Erythroblast (primary cell): ENCODE measurements at regions not wholly inside any gene's neighbourhood (a gene's known extent, or its start where the extent isn't known, plus 50 kb on each side); places are given as distances from the start of the nearest gene placed in this dataset.
A peak's percentile ranks its signal among the peaks of the same experiment; 100 is the strongest.
"Not testable (repeated sequence)": the region's sequence is repeated elsewhere in the genome, so short reads cannot be mapped to it uniquely, and the experiment has no call there.

Experiments
- GATA1 ChIP-seq: IDR thresholded peaks from 2 replicates; pipeline ENCODE4 v1.6.1; 2011; ENCODE audit warnings: low read depth, mild to moderate bottlenecking, control low read depth, low read length, moderate library complexity
- POLR2A ChIP-seq: IDR thresholded peaks from 2 replicates; pipeline ENCODE4 v1.6.1; 2011; ENCODE audit warnings: mild to moderate bottlenecking, low read length

- peak; percentile 97 for TF ChIP-seq POLR2A
- TF ChIP-seq GATA1: not testable (repeated sequence)
These were observed 103.7 kb downstream of the OR2B2 start for GRCh38 chr6:27808242-27809066.
